ENCODE measurements at regions not wholly inside any gene's neighbourhood (a gene's known extent, or its start where the extent isn't known, plus 50 kb on each side); places are given as distances from the start of the nearest gene placed in this dataset.

DNA sequence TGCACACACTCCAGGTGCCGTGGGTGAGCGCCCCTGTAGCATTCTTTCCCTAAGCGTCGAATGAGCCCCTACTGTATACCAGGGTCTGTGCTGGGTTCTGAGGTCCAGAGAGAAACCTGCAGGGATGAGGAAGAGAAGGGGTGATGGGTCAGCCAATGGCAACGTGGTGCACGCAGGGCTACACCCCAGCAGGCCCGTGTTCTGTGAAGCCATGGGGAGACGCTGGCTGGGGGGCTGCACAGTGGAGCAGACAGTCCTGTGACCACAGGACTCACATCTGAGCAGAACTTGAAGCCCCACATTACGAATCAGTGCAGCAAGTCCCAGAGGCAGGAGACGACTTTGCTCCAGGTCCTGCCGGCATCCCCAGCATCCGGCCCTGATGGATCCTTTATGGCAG is 1481.4 kb downstream of the BRD1 start:
- TF ChIP-seq EZH2phosphoT487 (IDR thresholded peaks at IDR 0.05; ENCODE audit: insufficient read depth, low read depth) (no peak), EZH2 (IDR thresholded peaks at IDR 0.05; ENCODE audit: insufficient read depth, poor library complexity, severe bottlenecking) (no peak)
